B cell (primary cell): ENCODE measurements at regions not wholly inside any gene's neighbourhood (a gene's known extent, or its start where the extent isn't known, plus 50 kb on each side); places are given as distances from the start of the nearest gene placed in this dataset.

Experiments used
- ATAC-seq: fragments of 200-7000 bp; cut with Tn5 transposase; one replicate; pipeline ENCODE4 v1.10.0; 2021; ENCODE audit warnings: low read depth, mild to moderate bottlenecking, moderate number of reproducible peaks, moderate library complexity
- CTCF ChIA-PET: fragments of 350-600 bp; sonication (Branson Sonifier 250); formaldehyde crosslinking; loops from one replicate; lab custom pipeline; 2021; ENCODE audit warnings: antibody characterized with exemption, inconsistent platforms; lab: Charles Lee
- POLR2A ChIA-PET: fragments of 350-600 bp; sonication (Branson Sonifier 250); formaldehyde crosslinking; loops from one replicate; lab custom pipeline; 2021; ENCODE audit warnings: antibody characterized with exemption; lab: Charles Lee
- DNase-seq: peaks from one replicate; pipeline ENCODE4 v3.0.0; 2013
- H2AFZ ChIP-seq: 2 replicates; pipeline ENCODE4 v1.6.1; 2012; ENCODE audit warnings: mild to moderate bottlenecking, low read depth, low read length; ENCODE audit not compliant: insufficient read depth, poor library complexity, severe bottlenecking
- H3K27ac ChIP-seq, 2 donors: 1 replicate in 1 of 2; 2 replicates in 1 of 2; pipeline ENCODE4 v1.5.1; 2012 to 2013; ENCODE audit warnings: low read length in 2 of 2, mild to moderate bottlenecking in 2 of 2, moderate library complexity in 1 of 2
- H3K27me3 ChIP-seq, 4 experiments: fragments of 200-600 bp in 1 of 4; sonication (generic) in 1 of 4; replicated peaks in 1 of 4; 1 replicate in 2 of 4; 2 replicates in 2 of 4; pipeline versions ENCODE4 v1.6.1 to v1.7.0; 2013 to 2016; ENCODE audit warnings: low read length in 3 of 4, mild to moderate bottlenecking in 2 of 4, mixed read lengths in 1 of 4, moderate library complexity in 1 of 4; ENCODE audit not compliant: insufficient read depth in 4 of 4, control insufficient read depth in 3 of 4; ENCODE audit errors: control extremely low read depth in 1 of 4
- H3K36me3 ChIP-seq, 2 experiments: replicated peaks in 1 of 2; 1 replicate in 1 of 2; 2 replicates in 1 of 2; pipeline versions ENCODE4 v1.6.1 to v1.7.1; 2013; ENCODE audit warnings: low read length in 1 of 2; ENCODE audit not compliant: insufficient read depth in 2 of 2, control insufficient read depth in 1 of 2; ENCODE audit errors: control extremely low read depth in 1 of 2, extremely low read depth in 1 of 2
- H3K4me1 ChIP-seq, 2 donors: fragments of 200-600 bp in 1 of 2; sonication (generic) in 1 of 2; 1 replicate in 1 of 2; 2 replicates in 1 of 2; pipeline versions ENCODE4 v1.5.1 to v1.6.1; 2013 to 2017; ENCODE audit warnings: low read length in 2 of 2; ENCODE audit not compliant: control insufficient read depth in 2 of 2, insufficient read depth in 2 of 2
- H3K4me2 ChIP-seq: replicated peaks from 2 replicates; pipeline ENCODE3; 2012; ENCODE audit warnings: mild to moderate bottlenecking, low read depth, low read length; ENCODE audit not compliant: poor library complexity, severe bottlenecking
- H3K4me3 ChIP-seq, 5 experiments: fragments of 200-600 bp in 1 of 5; sonication (generic) in 1 of 5; 1 replicate in 3 of 5; 2 replicates in 2 of 5; pipeline versions ENCODE4 v1.5.1 to v1.7.0; 2011 to 2016; ENCODE audit warnings: low read length in 4 of 5, mild to moderate bottlenecking in 4 of 5, low read depth in 2 of 5, control low read depth in 1 of 5, moderate library complexity in 1 of 5; ENCODE audit not compliant: insufficient read depth in 1 of 5; ENCODE audit errors: control extremely low read depth in 1 of 5, extremely low read depth in 1 of 5
- H3K79me2 ChIP-seq: fragments of 200-600 bp; sonication (generic); one replicate; pipeline ENCODE4 v1.6.0; 2016; ENCODE audit warnings: low read length; ENCODE audit not compliant: control insufficient read depth, insufficient read depth
- H3K9ac ChIP-seq: fragments of 200-600 bp; sonication (generic); 2 replicates; pipeline ENCODE4 v1.6.1; 2017; ENCODE audit warnings: mild to moderate bottlenecking, low read length, moderate library complexity
- H3K9me3 ChIP-seq, 3 donors: one replicate each; pipeline versions ENCODE4 v1.6.1 to v1.7.1; 2013; ENCODE audit warnings: low read length in 2 of 3; ENCODE audit not compliant: control insufficient read depth in 2 of 3, insufficient read depth in 1 of 3; ENCODE audit errors: control extremely low read depth in 1 of 3
- H4K20me1 ChIP-seq: 2 replicates; pipeline ENCODE4 v1.6.0; 2012; ENCODE audit warnings: mild to moderate bottlenecking, low read length; ENCODE audit not compliant: insufficient read depth, control insufficient read depth, poor library complexity, severe bottlenecking
- H3K27ac Mint-ChIP-seq: one replicate; pipeline ENCODE4 v1.8.0; 2021; ENCODE audit warnings: mixed read lengths
- H3K27me3 Mint-ChIP-seq: one replicate; pipeline ENCODE4 v1.8.0; 2021; ENCODE audit warnings: mixed read lengths
- H3K4me1 Mint-ChIP-seq: one replicate; pipeline ENCODE4 v1.8.0; 2021; ENCODE audit warnings: mixed read lengths
- H3K4me3 Mint-ChIP-seq: one replicate; pipeline ENCODE4 v1.8.0; 2021; ENCODE audit warnings: mixed read lengths
- H3K9me3 Mint-ChIP-seq: one replicate; pipeline ENCODE4 v1.8.0; 2022; ENCODE audit warnings: mixed read lengths; ENCODE audit not compliant: insufficient read depth
- CTCF ChIP-seq: fragments of 200-600 bp; IDR thresholded peaks from one replicate; pipeline ENCODE4 v1.8.0; 2022; ENCODE audit warnings: antibody characterized with exemption, mild to moderate bottlenecking
- EZH2 ChIP-seq: IDR thresholded peaks from 2 replicates; pipeline ENCODE4 v1.6.1; 2012; ENCODE audit warnings: borderline replicate concordance, low read depth, mild to moderate bottlenecking, moderate library complexity, low read length; ENCODE audit not compliant: insufficient read depth, poor library complexity, severe bottlenecking
- WGBS: methylation state at CpG from one replicate; pipeline ENCODE4 v1.1.5; 2013; ENCODE audit warnings: missing lambda C conversion rate; ENCODE audit not compliant: insufficient coverage; 5-methylcytosine and 5-hydroxymethylcytosine counted together
- intact Hi-C: fragments of 100-400 bp; cut with micrococcal nuclease; formaldehyde crosslinking; loops from one replicate; pipeline ENCODE4 v1.10.0; 2022

DNA sequence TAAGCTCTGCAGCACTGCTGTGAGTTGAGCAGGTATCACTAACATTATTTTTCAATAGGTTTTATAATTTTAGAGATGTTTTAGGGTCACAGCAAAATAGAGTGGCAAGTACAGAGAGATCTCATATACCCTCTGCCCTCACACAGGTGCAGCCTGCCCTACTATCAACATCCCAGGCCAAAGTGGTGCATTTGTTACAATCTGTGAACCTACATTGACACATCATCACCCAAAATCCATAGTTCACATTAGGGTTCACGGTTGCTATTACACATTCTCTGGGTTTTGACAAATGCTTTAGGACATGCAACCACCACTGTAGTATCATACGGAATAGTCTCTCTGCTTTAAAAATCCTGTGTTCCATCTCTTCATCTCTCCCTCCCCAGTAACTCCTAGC, 173.1 kb downstream of the DHX15 start:
- H3K27ac Mint-ChIP-seq: no peak overlapping the region
- no peak overlapping the region for H3K4me3 ChIP-seq
- H3K4me2 ChIP-seq: no peak overlapping the region
- H3K4me1 Mint-ChIP-seq: no peaks in the 10 kb centered on the region
- no peaks in the 10 kb centered on the region for H3K9me3 Mint-ChIP-seq
- WGBS: 88% methylated on average over 2 of the region's 2 CpGs
- H3K27ac ChIP-seq: no peak overlapping the region
- H3K27me3 Mint-ChIP-seq: peaks cover 7% of the 10 kb centered on the region
- ChIA-PET CTCF (no interaction called here), POLR2A (no interaction called here)
- TF ChIP-seq CTCF: no peak
- no peak for TF ChIP-seq EZH2
- intact Hi-C loops: loop anchor here (10.0 kb wide), 2 partner anchors 1506 to 1996 kb away; no protein-coding TSS in a partner anchor
- no peak overlapping the region for H3K9ac ChIP-seq
- H3K4me1 ChIP-seq: no peaks in the 10 kb centered on the region
- H3K9me3 ChIP-seq: no peaks in the 10 kb centered on the region
- no peaks in the 10 kb centered on the region for H3K36me3 ChIP-seq
- H3K4me3 Mint-ChIP-seq: no peak overlapping the region
- ATAC-seq (no peak), DNase-seq (no peak)
- H2AFZ ChIP-seq: no peak overlapping the region
- H3K79me2 ChIP-seq: no peaks in the 10 kb centered on the region
- peaks cover 0 to 4% (median 0%) of the 10 kb centered on the region in 4 experiments for H3K27me3 ChIP-seq
- no peaks in the 10 kb centered on the region for H4K20me1 ChIP-seq

DNA sequence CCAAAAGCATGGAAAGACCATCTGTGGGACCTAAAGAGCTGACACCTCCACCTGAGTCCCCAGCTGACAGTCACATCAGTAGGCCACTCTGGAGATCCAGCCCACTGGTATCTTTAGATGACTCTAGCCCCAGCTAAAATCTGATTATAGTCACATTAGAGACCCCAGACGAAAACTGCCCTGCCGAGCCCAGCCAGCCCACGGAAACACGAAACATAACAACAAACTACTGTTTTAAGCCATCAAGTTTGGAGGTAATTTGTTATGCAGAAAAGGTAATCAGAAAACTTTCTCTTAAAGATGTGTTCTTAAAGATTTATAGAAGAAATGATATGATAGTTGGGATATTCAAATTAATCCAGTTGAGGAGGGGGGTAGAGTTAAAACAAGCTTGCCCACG, 175.7 kb downstream of the DHX15 start:
- TF ChIP-seq CTCF (no peak), EZH2 (no peak)
- Mint-ChIP-seq H3K27ac (no peak overlapping the region), H3K4me1 (no peaks in the 10 kb centered on the region), H3K4me3 (no peak overlapping the region), H3K9me3 (no peaks in the 10 kb centered on the region), H3K27me3 (no peaks in the 10 kb centered on the region)
- Histone ChIP-seq H3K4me1 (no peaks in the 10 kb centered on the region), H3K27me3 (peaks cover 0 to under 1% (median 0%) of the 10 kb centered on the region in 4 experiments), H3K4me3 (no peak overlapping the region), H3K9ac (no peak overlapping the region), H3K79me2 (no peaks in the 10 kb centered on the region), H3K36me3 (no peaks in the 10 kb centered on the region), H3K4me2 (no peak overlapping the region), H4K20me1 (no peaks in the 10 kb centered on the region), H3K9me3 (no peaks in the 10 kb centered on the region), H3K27ac (no peak overlapping the region), H2AFZ (no peak overlapping the region)
- no CpG with 5 or more reads among the region's 5 CpGs for WGBS
- DNase-seq: no peak
- CTCF ChIA-PET: interaction anchor here (1.1 kb wide), 1 partner anchor 10 kb away, joined by 4 read pairs; no protein-coding TSS in a partner anchor
- intact Hi-C loops: no loop called here
- no peak for ATAC-seq
- POLR2A ChIA-PET: no interaction called here
